Liver (tissue), 3 donors: ENCODE measurements at regions not wholly inside any gene's neighbourhood (a gene's known extent, or its start where the extent isn't known, plus 50 kb on each side); places are given as distances from the start of the nearest gene placed in this dataset.

Source experiments
- FOXA1 ChIP-seq: IDR thresholded peaks from 2 replicates; pipeline ENCODE4 v1.6.1; 2016; ENCODE audit warnings: antibody characterized with exemption
- JUND ChIP-seq, 2 donors: IDR thresholded peaks; 2 replicates each; pipeline ENCODE4 v1.6.1; 2016; ENCODE audit warnings: antibody characterized with exemption in 2 of 2
- RAD21 ChIP-seq, 2 donors: IDR thresholded peaks; 2 replicates each; pipeline ENCODE4 v1.6.1; 2016; ENCODE audit warnings: antibody characterized with exemption in 2 of 2, mild to moderate bottlenecking in 2 of 2
- TAF1 ChIP-seq: conservative IDR thresholded peaks from 2 replicates; pipeline ENCODE4 v1.6.1; 2016; ENCODE audit warnings: antibody characterized with exemption, mild to moderate bottlenecking
- YY1 ChIP-seq: IDR thresholded peaks from 2 replicates; pipeline ENCODE4 v1.6.1; 2016; ENCODE audit warnings: antibody characterized with exemption, mild to moderate bottlenecking
- TF ChIP-seq, protein P1 (sequence below): fragments of 150-350 bp; IDR thresholded peaks from 2 replicates; pipeline ENCODE4 v1.5.1; 2017; ENCODE audit warnings: improper control_type of control experiment, low read depth, low read length; ENCODE audit not compliant: missing input control
- TF ChIP-seq, protein P2 (sequence below): IDR thresholded peaks from 2 replicates; pipeline ENCODE4 v1.6.1; 2016; ENCODE audit warnings: antibody characterized with exemption, mild to moderate bottlenecking
- donor health status: healthy.
- donor health status: healthy.

GRCh38 chr5:131000289-131000688 lies 164.8 kb downstream of the HINT1 start:
- TF ChIP-seq, protein P1, sequence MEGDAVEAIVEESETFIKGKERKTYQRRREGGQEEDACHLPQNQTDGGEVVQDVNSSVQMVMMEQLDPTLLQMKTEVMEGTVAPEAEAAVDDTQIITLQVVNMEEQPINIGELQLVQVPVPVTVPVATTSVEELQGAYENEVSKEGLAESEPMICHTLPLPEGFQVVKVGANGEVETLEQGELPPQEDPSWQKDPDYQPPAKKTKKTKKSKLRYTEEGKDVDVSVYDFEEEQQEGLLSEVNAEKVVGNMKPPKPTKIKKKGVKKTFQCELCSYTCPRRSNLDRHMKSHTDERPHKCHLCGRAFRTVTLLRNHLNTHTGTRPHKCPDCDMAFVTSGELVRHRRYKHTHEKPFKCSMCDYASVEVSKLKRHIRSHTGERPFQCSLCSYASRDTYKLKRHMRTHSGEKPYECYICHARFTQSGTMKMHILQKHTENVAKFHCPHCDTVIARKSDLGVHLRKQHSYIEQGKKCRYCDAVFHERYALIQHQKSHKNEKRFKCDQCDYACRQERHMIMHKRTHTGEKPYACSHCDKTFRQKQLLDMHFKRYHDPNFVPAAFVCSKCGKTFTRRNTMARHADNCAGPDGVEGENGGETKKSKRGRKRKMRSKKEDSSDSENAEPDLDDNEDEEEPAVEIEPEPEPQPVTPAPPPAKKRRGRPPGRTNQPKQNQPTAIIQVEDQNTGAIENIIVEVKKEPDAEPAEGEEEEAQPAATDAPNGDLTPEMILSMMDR: no peak
- TF ChIP-seq FOXA1 (no peak), TAF1 (no peak), RAD21 (IDR thresholded peaks at IDR 0.05) (no peak), JUND (IDR thresholded peaks at IDR 0.05) (no peak), YY1 (no peak)
- TF ChIP-seq, protein P2, sequence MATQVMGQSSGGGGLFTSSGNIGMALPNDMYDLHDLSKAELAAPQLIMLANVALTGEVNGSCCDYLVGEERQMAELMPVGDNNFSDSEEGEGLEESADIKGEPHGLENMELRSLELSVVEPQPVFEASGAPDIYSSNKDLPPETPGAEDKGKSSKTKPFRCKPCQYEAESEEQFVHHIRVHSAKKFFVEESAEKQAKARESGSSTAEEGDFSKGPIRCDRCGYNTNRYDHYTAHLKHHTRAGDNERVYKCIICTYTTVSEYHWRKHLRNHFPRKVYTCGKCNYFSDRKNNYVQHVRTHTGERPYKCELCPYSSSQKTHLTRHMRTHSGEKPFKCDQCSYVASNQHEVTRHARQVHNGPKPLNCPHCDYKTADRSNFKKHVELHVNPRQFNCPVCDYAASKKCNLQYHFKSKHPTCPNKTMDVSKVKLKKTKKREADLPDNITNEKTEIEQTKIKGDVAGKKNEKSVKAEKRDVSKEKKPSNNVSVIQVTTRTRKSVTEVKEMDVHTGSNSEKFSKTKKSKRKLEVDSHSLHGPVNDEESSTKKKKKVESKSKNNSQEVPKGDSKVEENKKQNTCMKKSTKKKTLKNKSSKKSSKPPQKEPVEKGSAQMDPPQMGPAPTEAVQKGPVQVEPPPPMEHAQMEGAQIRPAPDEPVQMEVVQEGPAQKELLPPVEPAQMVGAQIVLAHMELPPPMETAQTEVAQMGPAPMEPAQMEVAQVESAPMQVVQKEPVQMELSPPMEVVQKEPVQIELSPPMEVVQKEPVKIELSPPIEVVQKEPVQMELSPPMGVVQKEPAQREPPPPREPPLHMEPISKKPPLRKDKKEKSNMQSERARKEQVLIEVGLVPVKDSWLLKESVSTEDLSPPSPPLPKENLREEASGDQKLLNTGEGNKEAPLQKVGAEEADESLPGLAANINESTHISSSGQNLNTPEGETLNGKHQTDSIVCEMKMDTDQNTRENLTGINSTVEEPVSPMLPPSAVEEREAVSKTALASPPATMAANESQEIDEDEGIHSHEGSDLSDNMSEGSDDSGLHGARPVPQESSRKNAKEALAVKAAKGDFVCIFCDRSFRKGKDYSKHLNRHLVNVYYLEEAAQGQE: no peak
